ENCODE measurements at regions not wholly inside any gene's neighbourhood (a gene's known extent, or its start where the extent isn't known, plus 50 kb on each side); places are given as distances from the start of the nearest gene placed in this dataset.

DNA sequence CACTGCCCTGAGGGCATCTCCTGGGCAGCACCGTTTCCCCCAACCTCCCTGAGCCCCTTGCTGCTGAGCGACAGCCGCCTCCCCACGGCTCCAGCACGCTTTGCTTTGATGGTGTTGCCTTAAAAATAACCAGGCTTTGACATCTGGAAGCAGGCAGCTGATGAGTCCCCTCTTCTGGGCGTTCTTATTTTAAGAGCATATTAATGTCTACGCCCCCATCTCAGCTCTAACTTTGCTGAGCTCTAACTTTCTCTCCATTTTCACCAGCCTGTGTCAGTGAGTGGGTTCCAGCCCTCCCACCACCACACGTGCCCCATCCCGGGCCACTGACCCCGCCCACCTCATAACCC is 70.2 kb downstream of the ADRA2C start:
- Histone ChIP-seq H4K20me1 (ENCODE audit: insufficient read depth, low read length) (no peaks in the 10 kb centered on the region), H3K4me1 (ENCODE audit: insufficient read depth, low read length) (no peaks in the 10 kb centered on the region), H3K9ac (ENCODE audit: low read length) (no peak overlapping the region), H3K27ac (ENCODE audit: low read depth, low read length) (no peak overlapping the region), H3K9me3 (ENCODE audit: insufficient read depth, low read depth, low read length) (no peaks in the 10 kb centered on the region), H3K4me3 (ENCODE audit: insufficient read depth, low read depth, low read length) (no peak overlapping the region), H3K27me3 (ENCODE audit: insufficient read depth, low read length) (no peaks in the 10 kb centered on the region), H3K79me2 (ENCODE audit: insufficient read depth, low read length) (no peaks in the 10 kb centered on the region), H3K4me2 (ENCODE audit: low read length) (no peak overlapping the region), H3K36me3 (ENCODE audit: insufficient read depth, low read length) (no peaks in the 10 kb centered on the region), H2AFZ (ENCODE audit: low read depth, low read length) (no peak overlapping the region)
- no peaks in the 10 kb centered on the region for H3K36me3 Mint-ChIP-seq (ENCODE audit: low read depth, unreplicated experiment)
- TF ChIP-seq EZH2 (IDR thresholded peaks at IDR 0.05; ENCODE audit: insufficient read depth, low read length): no peak
- TF ChIP-seq, protein P1, sequence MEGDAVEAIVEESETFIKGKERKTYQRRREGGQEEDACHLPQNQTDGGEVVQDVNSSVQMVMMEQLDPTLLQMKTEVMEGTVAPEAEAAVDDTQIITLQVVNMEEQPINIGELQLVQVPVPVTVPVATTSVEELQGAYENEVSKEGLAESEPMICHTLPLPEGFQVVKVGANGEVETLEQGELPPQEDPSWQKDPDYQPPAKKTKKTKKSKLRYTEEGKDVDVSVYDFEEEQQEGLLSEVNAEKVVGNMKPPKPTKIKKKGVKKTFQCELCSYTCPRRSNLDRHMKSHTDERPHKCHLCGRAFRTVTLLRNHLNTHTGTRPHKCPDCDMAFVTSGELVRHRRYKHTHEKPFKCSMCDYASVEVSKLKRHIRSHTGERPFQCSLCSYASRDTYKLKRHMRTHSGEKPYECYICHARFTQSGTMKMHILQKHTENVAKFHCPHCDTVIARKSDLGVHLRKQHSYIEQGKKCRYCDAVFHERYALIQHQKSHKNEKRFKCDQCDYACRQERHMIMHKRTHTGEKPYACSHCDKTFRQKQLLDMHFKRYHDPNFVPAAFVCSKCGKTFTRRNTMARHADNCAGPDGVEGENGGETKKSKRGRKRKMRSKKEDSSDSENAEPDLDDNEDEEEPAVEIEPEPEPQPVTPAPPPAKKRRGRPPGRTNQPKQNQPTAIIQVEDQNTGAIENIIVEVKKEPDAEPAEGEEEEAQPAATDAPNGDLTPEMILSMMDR (IDR thresholded peaks at IDR 0.05; ENCODE audit: insufficient read depth, low read depth, low read length): no peak
- no peak overlapping the region for H3K27ac Mint-ChIP-seq (ENCODE audit: unreplicated experiment)
- no peaks in the 10 kb centered on the region for H3K4me1 Mint-ChIP-seq (ENCODE audit: low read depth, unreplicated experiment)
- FAIRE-seq (no peak), DNase-seq (ENCODE audit: low read depth) (no peak)
- no peak overlapping the region for H3K4me3 Mint-ChIP-seq (ENCODE audit: unreplicated experiment)
- peaks cover 11% of the 10 kb centered on the region for H3K9me3 Mint-ChIP-seq (ENCODE audit: unreplicated experiment)
- peaks cover 66% of the 10 kb centered on the region for H3K27me3 Mint-ChIP-seq (ENCODE audit: low read depth, unreplicated experiment)

DNA sequence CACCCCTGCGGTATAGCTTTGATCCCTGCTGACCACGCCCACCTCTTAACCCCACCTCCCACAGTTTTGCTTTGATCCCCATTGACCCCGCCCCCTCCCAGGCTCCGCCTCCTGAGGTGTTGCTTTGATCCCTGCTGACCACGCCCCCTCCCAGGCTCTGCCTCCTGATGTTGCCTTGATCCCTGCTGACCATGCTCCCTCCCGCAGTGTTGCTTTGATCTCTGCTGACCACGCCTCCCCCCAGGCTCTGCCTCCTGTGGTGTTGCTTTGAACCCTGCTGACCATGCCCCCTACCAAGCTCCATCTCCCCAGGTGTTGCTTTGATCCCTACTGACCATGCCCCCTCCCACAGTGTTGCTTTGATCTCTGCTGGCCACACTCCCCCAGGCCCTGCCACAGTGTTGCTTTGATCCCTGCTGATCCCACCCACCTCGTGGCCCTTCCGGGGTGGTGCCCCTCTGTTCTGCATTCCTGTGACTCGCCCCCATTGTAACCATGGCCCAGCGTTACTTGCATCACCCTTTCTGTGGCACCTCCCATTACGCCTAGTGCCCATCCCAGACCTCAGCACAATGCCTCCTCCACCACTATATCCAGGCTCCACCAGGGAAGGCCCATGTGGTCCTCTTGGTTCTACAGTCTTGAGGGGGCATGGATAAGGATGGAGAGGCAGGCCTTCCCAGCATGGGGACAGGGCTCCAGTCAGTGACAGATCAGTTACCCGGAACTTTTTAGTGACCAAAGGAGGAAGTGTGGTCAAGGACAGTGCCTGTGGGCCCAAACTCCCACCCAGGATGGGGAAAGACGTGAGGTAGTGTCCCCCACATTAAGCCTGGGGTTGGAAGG is 70.8 kb downstream of the ADRA2C start:
- H2AFZ ChIP-seq (ENCODE audit: low read depth, low read length): no peak overlapping the region
- H3K27me3 ChIP-seq (ENCODE audit: insufficient read depth, low read length): no peaks in the 10 kb centered on the region
- no peak overlapping the region for H3K4me3 Mint-ChIP-seq (ENCODE audit: unreplicated experiment)
- no peaks in the 10 kb centered on the region for H3K36me3 ChIP-seq (ENCODE audit: insufficient read depth, low read length)
- H3K4me2 ChIP-seq (ENCODE audit: low read length): no peak overlapping the region
- peaks cover 11% of the 10 kb centered on the region for H3K9me3 Mint-ChIP-seq (ENCODE audit: unreplicated experiment)
- H3K4me1 Mint-ChIP-seq (ENCODE audit: low read depth, unreplicated experiment): no peaks in the 10 kb centered on the region
- DNase-seq (ENCODE audit: low read depth) (no peak), FAIRE-seq (no peak)
- H3K36me3 Mint-ChIP-seq (ENCODE audit: low read depth, unreplicated experiment): no peaks in the 10 kb centered on the region
- TF ChIP-seq, protein P1 (IDR thresholded peaks at IDR 0.05; ENCODE audit: insufficient read depth, low read depth, low read length): no peak
- no peak for TF ChIP-seq EZH2 (IDR thresholded peaks at IDR 0.05; ENCODE audit: insufficient read depth, low read length)
- no peak overlapping the region for H3K4me3 ChIP-seq (ENCODE audit: insufficient read depth, low read depth, low read length)
- no peaks in the 10 kb centered on the region for H3K4me1 ChIP-seq (ENCODE audit: insufficient read depth, low read length)
- H3K27ac Mint-ChIP-seq (ENCODE audit: unreplicated experiment): no peak overlapping the region
- peaks cover 70% of the 10 kb centered on the region for H3K27me3 Mint-ChIP-seq (ENCODE audit: low read depth, unreplicated experiment)
- H3K79me2 ChIP-seq (ENCODE audit: insufficient read depth, low read length): no peaks in the 10 kb centered on the region
- no peaks in the 10 kb centered on the region for H4K20me1 ChIP-seq (ENCODE audit: insufficient read depth, low read length)
- no peak overlapping the region for H3K9ac ChIP-seq (ENCODE audit: low read length)
- H3K27ac ChIP-seq (ENCODE audit: low read depth, low read length): no peak overlapping the region
- no peaks in the 10 kb centered on the region for H3K9me3 ChIP-seq (ENCODE audit: insufficient read depth, low read depth, low read length)
